PC-3 (cell line): ENCODE measurements at regions not wholly inside any gene's neighbourhood (a gene's known extent, or its start where the extent isn't known, plus 50 kb on each side); places are given as distances from the start of the nearest gene placed in this dataset.
"Not testable (repeated sequence)": the region's sequence is repeated elsewhere in the genome, so short reads cannot be mapped to it uniquely, and the experiment has no call there.

Experiments
- ATAC-seq: fragments of 200-7000 bp; cut with Tn5 transposase; 2 replicates; pipeline ENCODE4 v1.9.1; 2020; ENCODE audit warnings: mild to moderate bottlenecking, moderate library complexity
- BruUV-seq: library from RNA; stranded (reverse); fragments of 400-500 nt; replicated peaks from 2 replicates; lab custom pipeline; 2021; lab: Mats Ljungman, UMichigan
- CTCF ChIA-PET: fragments of 300-600 bp; sonication (Branson Sonifier 250); formaldehyde crosslinking; loops from one replicate; lab custom pipeline; 2022; ENCODE audit warnings: antibody characterized with exemption; lab: Charles Lee
- POLR2A ChIA-PET: fragments of 300-600 bp; sonication (Branson Sonifier 250); formaldehyde crosslinking; loops from one replicate; lab custom pipeline; 2022; ENCODE audit warnings: antibody characterized with exemption; ENCODE audit not compliant: unreplicated experiment; lab: Charles Lee
- DNase-seq: peaks from one replicate; pipeline ENCODE4 v3.0.0-alpha.2; 2015
- H2AFZ ChIP-seq: fragments of 300-600 bp; sonication (generic); 2 replicates; pipeline ENCODE4 v1.6.0; 2016; ENCODE audit warnings: antibody characterized with exemption, low read length
- H3F3A ChIP-seq: fragments of 300-600 bp; sonication (generic); one replicate; pipeline ENCODE4 v1.6.0; 2017; ENCODE audit warnings: antibody characterized with exemption, low read length, control low read depth, mild to moderate bottlenecking; ENCODE audit not compliant: unreplicated experiment
- H3K27ac ChIP-seq: fragments of 300-600 bp; sonication (generic); 2 replicates; pipeline ENCODE4 v1.5.1; 2016; ENCODE audit warnings: mild to moderate bottlenecking, low read length
- H3K27me3 ChIP-seq: fragments of 300-600 bp; sonication (generic); 2 replicates; pipeline ENCODE4 v1.6.1; 2016; ENCODE audit warnings: low read length, mixed read lengths
- H3K36me3 ChIP-seq: fragments of 300-600 bp; sonication (generic); 2 replicates; pipeline ENCODE4 v1.6.1; 2016; ENCODE audit warnings: low read depth, mixed run types, low read length, mixed read lengths
- H3K4me1 ChIP-seq: fragments of 300-600 bp; sonication (generic); 2 replicates; pipeline ENCODE4 v1.5.1; 2016; ENCODE audit warnings: low read length; ENCODE audit not compliant: insufficient read depth
- H3K4me2 ChIP-seq: fragments of 300-600 bp; sonication (generic); 2 replicates; pipeline ENCODE4 v1.6.0; 2016; ENCODE audit warnings: low read length
- H3K4me3 ChIP-seq: fragments of 300-600 bp; sonication (generic); 2 replicates; pipeline ENCODE4 v1.5.1; 2016; ENCODE audit warnings: mild to moderate bottlenecking, low read length, mixed read lengths
- H3K79me2 ChIP-seq: fragments of 300-600 bp; sonication (generic); 2 replicates; pipeline ENCODE4 v1.6.1; 2017; ENCODE audit warnings: low read length, mixed read lengths
- H3K9ac ChIP-seq: fragments of 300-600 bp; sonication (generic); 2 replicates; pipeline ENCODE4 v1.6.0; 2016; ENCODE audit warnings: mild to moderate bottlenecking, low read length
- H3K9me2 ChIP-seq: fragments of 300-600 bp; sonication (generic); replicated peaks from 2 replicates; pipeline ENCODE4 v1.6.1; 2016; ENCODE audit warnings: mixed run types, low read length, mixed read lengths
- H3K9me3 ChIP-seq: fragments of 300-600 bp; sonication (generic); 2 replicates; pipeline ENCODE4 v1.6.1; 2016; ENCODE audit warnings: low read length, mixed read lengths
- H4K20me1 ChIP-seq: fragments of 300-600 bp; sonication (generic); 2 replicates; pipeline ENCODE4 v1.6.1; 2016; ENCODE audit warnings: low read length, mixed read lengths
- EZH2 ChIP-seq: fragments of 300-600 bp; sonication (generic); IDR thresholded peaks from one replicate; pipeline ENCODE4 v1.6.1; 2017; ENCODE audit warnings: antibody characterized with exemption, mild to moderate bottlenecking, low read length; ENCODE audit not compliant: unreplicated experiment
- EZH2phosphoT487 ChIP-seq: fragments of 300-600 bp; sonication (generic); IDR thresholded peaks from 2 replicates; pipeline ENCODE4 v1.6.1; 2018; ENCODE audit warnings: mild to moderate bottlenecking, antibody characterized with exemption, low read length, borderline replicate concordance
- intact Hi-C: fragments of 100-400 bp; cut with micrococcal nuclease; formaldehyde crosslinking; loops from 2 replicates; pipeline ENCODE4 v1.9.0; 2023
- TF ChIP-seq, protein P1 (sequence below): fragments of 300-600 bp; sonication (generic); conservative IDR thresholded peaks from 2 replicates; pipeline ENCODE4 v1.5.1; 2017; ENCODE audit warnings: antibody characterized with exemption, low read depth, mild to moderate bottlenecking, low read length

DNA sequence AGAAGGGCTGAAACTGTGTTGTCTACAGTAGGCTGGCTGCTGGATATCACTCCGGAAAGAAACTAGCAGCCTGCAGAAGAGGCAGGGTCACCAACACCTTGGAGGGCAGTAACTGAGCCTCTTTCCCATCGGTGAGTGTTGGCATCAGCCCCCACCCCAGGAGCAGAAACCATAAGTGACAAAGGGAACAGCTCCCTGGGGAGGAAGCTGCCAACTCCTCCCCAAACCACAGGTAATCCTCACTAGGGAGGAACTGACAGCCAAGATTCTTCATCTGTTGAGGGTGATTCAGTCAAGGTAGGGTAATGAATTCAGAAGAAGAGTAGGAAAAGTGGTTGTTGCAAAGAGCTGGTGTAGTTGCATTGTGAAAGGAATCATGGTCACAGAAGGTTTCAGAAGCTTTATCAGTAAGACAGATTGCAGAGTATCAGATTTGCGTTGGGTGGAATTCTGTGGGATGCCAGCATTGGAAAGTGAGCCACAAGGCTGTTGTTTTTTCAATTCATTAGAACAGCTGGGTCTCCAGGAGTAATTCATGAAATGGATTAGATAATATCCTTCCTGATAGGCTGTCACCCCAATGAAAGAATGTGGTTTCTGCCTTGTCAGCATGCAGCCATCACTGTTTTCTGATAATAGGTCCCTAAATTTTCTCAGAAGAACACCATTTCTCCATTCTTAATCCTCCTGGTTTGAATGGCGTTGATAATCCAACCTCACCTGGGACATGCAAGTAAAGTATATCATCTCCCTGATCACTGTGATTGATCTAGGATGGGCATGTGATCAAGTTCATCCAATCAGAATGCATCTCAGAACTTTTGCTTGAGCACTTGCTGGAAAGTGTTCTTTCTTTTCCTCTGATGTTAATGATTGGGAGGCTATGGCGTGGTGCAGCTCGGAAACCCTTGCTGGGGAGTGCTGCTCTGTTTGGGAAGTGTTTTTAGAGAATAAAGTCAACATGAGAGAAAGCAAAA, 75.0 kb upstream of the CTBP2 start:
- no TSS peak for BruUV-seq
- Histone ChIP-seq H3K27me3 (no peaks in the 10 kb centered on the region), H3K79me2 (no peaks in the 10 kb centered on the region), H3K36me3 (no peaks in the 10 kb centered on the region; the same call in 1 of the 2 replicates), H3K9me2 (no peaks in the 10 kb centered on the region), H3K9ac (no peak overlapping the region), H3K4me2 (no peak overlapping the region), H3K27ac (no peak overlapping the region), H2AFZ (no peak overlapping the region), H4K20me1 (no peaks in the 10 kb centered on the region), H3F3A (no peaks in the 10 kb centered on the region), H3K4me3 (no peak overlapping the region), H3K4me1 (peaks cover 26% of the 10 kb centered on the region), H3K9me3 (peaks cover 5% of the 10 kb centered on the region; the same call in 1 of the 2 replicates)
- ChIA-PET CTCF (no interaction called here), POLR2A (no interaction called here)
- no peak for DNase-seq
- TF ChIP-seq, protein P1, sequence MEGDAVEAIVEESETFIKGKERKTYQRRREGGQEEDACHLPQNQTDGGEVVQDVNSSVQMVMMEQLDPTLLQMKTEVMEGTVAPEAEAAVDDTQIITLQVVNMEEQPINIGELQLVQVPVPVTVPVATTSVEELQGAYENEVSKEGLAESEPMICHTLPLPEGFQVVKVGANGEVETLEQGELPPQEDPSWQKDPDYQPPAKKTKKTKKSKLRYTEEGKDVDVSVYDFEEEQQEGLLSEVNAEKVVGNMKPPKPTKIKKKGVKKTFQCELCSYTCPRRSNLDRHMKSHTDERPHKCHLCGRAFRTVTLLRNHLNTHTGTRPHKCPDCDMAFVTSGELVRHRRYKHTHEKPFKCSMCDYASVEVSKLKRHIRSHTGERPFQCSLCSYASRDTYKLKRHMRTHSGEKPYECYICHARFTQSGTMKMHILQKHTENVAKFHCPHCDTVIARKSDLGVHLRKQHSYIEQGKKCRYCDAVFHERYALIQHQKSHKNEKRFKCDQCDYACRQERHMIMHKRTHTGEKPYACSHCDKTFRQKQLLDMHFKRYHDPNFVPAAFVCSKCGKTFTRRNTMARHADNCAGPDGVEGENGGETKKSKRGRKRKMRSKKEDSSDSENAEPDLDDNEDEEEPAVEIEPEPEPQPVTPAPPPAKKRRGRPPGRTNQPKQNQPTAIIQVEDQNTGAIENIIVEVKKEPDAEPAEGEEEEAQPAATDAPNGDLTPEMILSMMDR = no peak
- no peak for TF ChIP-seq EZH2
- TF ChIP-seq EZH2phosphoT487 = no peak
- intact Hi-C loops = no loop called here
- ATAC-seq = no peak

DNA sequence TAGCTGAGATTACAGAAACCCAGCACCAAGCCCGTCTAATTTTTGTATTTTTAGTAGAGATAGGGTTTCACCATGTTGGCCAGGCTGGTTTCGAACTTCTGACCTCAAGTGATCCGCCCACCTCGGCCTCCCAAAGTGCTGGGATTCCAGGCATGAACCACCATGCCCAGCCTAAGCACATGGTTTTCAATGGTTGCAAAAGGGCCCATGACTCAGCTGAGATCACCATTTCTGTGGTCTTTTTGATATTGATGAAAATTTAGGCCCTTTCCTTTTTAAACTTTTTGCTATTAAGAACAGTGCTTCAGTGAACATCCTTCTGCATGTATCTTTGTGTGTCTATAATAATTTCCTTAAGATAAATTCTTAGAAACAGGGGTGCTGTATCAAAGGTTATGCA, 74.2 kb upstream of the CTBP2 start:
- peaks cover 26% of the 10 kb centered on the region for H3K4me1 ChIP-seq
- ATAC-seq, H3K36me3 ChIP-seq, H4K20me1 ChIP-seq, CTCF ChIA-PET, H3K9ac ChIP-seq, H3K4me2 ChIP-seq, H3K4me3 ChIP-seq, H3K9me3 ChIP-seq, H3K79me2 ChIP-seq, H3F3A ChIP-seq, H3K27ac ChIP-seq, H2AFZ ChIP-seq, H3K27me3 ChIP-seq, H3K9me2 ChIP-seq, POLR2A ChIA-PET, BruUV-seq, DNase-seq: not testable (repeated sequence)
- intact Hi-C loops = loop anchor here (5.0 kb wide), 1 partner anchor 72 kb away; the partner anchor contains the start of gene CTBP2

DNA sequence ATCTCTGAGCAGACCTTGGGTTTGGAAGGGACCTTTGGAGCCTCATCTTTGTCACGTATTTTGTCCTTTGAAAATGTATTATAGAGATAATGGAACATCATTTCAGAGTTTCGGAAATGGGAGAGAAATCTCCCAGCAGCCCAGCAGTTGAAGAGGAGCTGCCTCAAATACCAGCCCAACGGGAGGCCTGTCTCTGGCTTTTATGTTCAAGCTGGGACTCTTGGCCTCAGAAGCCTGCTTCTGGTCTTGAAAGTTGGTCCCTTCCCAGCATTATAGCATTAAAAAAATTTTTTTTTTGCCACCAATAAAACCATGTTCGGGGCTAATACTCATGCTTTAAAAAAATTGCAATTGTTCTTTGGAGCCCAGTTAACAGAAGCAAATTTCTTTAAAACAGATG, 73.4 kb upstream of the CTBP2 start:
- H3F3A ChIP-seq = no peaks in the 10 kb centered on the region
- ChIA-PET CTCF (no interaction called here), POLR2A (no interaction called here)
- no TSS peak for BruUV-seq
- H3K4me2 ChIP-seq = no peak overlapping the region
- H2AFZ ChIP-seq = no peak overlapping the region
- no peaks in the 10 kb centered on the region for H3K27me3 ChIP-seq
- no peaks in the 10 kb centered on the region for H4K20me1 ChIP-seq
- TF ChIP-seq EZH2phosphoT487 (no peak), EZH2 (no peak)
- ATAC-seq (no peak), DNase-seq (no peak)
- H3K9ac ChIP-seq = no peak overlapping the region
- H3K9me3 ChIP-seq = no peaks in the 10 kb centered on the region
- no peak overlapping the region for H3K4me3 ChIP-seq
- no peaks in the 10 kb centered on the region for H3K9me2 ChIP-seq
- intact Hi-C loops = loop anchor here (5.0 kb wide), 1 partner anchor 71 kb away; the partner anchor contains the start of gene CTBP2
- H3K79me2 ChIP-seq = no peaks in the 10 kb centered on the region
- peaks cover 26% of the 10 kb centered on the region for H3K4me1 ChIP-seq
- H3K27ac ChIP-seq = no peak overlapping the region
- H3K36me3 ChIP-seq = no peaks in the 10 kb centered on the region
